H1 (cell line): ENCODE measurements at regions not wholly inside any gene's neighbourhood (a gene's known extent, or its start where the extent isn't known, plus 50 kb on each side); places are given as distances from the start of the nearest gene placed in this dataset.

Experiments
- BRCA1 ChIP-seq: IDR thresholded peaks from 2 replicates; pipeline ENCODE4 v1.6.1; 2012; ENCODE audit warnings: low read depth, low read length, improper control_type of control experiment
- CTCF ChIP-seq, 3 experiments: IDR thresholded peaks; 1 replicate in 2 of 3; 2 replicates in 1 of 3; pipeline versions ENCODE4 v1.5.1 to v1.6.1; 2011; ENCODE audit warnings: low read length in 3 of 3, mild to moderate bottlenecking in 3 of 3, inconsistent platforms in 2 of 3, low read depth in 1 of 3, moderate library complexity in 1 of 3; ENCODE audit not compliant: insufficient read depth in 1 of 3; ENCODE audit errors: control extremely low read depth in 1 of 3
- EGR1 ChIP-seq: IDR thresholded peaks from 2 replicates; pipeline ENCODE4 v1.6.1; 2011; ENCODE audit warnings: low read depth, low read length, borderline replicate concordance
- EP300 ChIP-seq, 2 experiments: IDR thresholded peaks; 1 replicate in 1 of 2; 2 replicates in 1 of 2; pipeline ENCODE4 v1.6.1; 2011 to 2012; ENCODE audit warnings: low read depth in 2 of 2, low read length in 2 of 2, mild to moderate bottlenecking in 2 of 2, borderline replicate concordance in 1 of 2, inconsistent platforms in 1 of 2, moderate library complexity in 1 of 2
- EZH2 ChIP-seq: fragments of 200-600 bp; sonication (generic); IDR thresholded peaks from 2 replicates; pipeline ENCODE4 v1.7.1; 2012; ENCODE audit warnings: low read depth, mild to moderate bottlenecking, moderate library complexity, low read length, inconsistent platforms; ENCODE audit not compliant: severe bottlenecking
- GABPA ChIP-seq: IDR thresholded peaks from 2 replicates; pipeline ENCODE4 v1.6.1; 2011; ENCODE audit warnings: mild to moderate bottlenecking, low read length, moderate library complexity, borderline replicate concordance; ENCODE audit not compliant: insufficient read depth
- GTF2F1 ChIP-seq: IDR thresholded peaks from 2 replicates; pipeline ENCODE4 v1.6.1; 2012; ENCODE audit warnings: low read depth, low read length, improper control_type of control experiment, borderline replicate concordance
- HDAC6 ChIP-seq: IDR thresholded peaks from one replicate; pipeline ENCODE4 v1.7.1; 2012; ENCODE audit warnings: low read depth, mild to moderate bottlenecking, inconsistent platforms, low read length, moderate library complexity
- JUND ChIP-seq: IDR thresholded peaks from 2 replicates; pipeline ENCODE4 v1.6.1; 2011; ENCODE audit warnings: mild to moderate bottlenecking, improper control_type of control experiment, low read length
- MAX ChIP-seq: IDR thresholded peaks from 2 replicates; pipeline ENCODE4 v1.6.1; 2012; ENCODE audit warnings: inconsistent platforms
- POLR2A ChIP-seq, 2 experiments: IDR thresholded peaks; 1 replicate in 1 of 2; 2 replicates in 1 of 2; pipeline ENCODE4 v1.6.1; 2011; ENCODE audit warnings: low read depth in 2 of 2, low read length in 2 of 2, mild to moderate bottlenecking in 2 of 2; ENCODE audit errors: control extremely low read depth in 1 of 2
- RAD21 ChIP-seq, 2 experiments: IDR thresholded peaks in 1 of 2; conservative IDR thresholded peaks in 1 of 2; 2 replicates each; pipeline ENCODE4 v1.6.1; 2011; ENCODE audit warnings: low read depth in 2 of 2, low read length in 2 of 2, improper control_type of control experiment in 1 of 2, inconsistent platforms in 1 of 2, mild to moderate bottlenecking in 1 of 2, moderate library complexity in 1 of 2
- SIN3A ChIP-seq, 2 experiments: IDR thresholded peaks in 1 of 2; conservative IDR thresholded peaks in 1 of 2; 2 replicates each; pipeline ENCODE4 v1.6.1; 2011 to 2012; ENCODE audit warnings: low read length in 2 of 2, improper control_type of control experiment in 1 of 2, low read depth in 1 of 2, mild to moderate bottlenecking in 1 of 2
- USF2 ChIP-seq: IDR thresholded peaks from 2 replicates; pipeline ENCODE4 v1.6.1; 2011; ENCODE audit warnings: low read length, improper control_type of control experiment

- TF ChIP-seq BRCA1: no peak
- no peak for TF ChIP-seq CTCF (IDR thresholded peaks at IDR 0.05; ENCODE audit: control extremely low read depth in 1 of 3, insufficient read depth in 1 of 3, low read depth in 1 of 3, low read length in 3 of 3)
- TF ChIP-seq GABPA: no peak
- no peak for TF ChIP-seq GTF2F1
- TF ChIP-seq USF2: no peak
- TF ChIP-seq JUND: no peak
- no peak for TF ChIP-seq MAX
- no peak for TF ChIP-seq EZH2
- TF ChIP-seq POLR2A (IDR thresholded peaks at IDR 0.05; ENCODE audit: control extremely low read depth in 1 of 2, low read depth in 2 of 2, low read length in 2 of 2): no peak
- no peak for TF ChIP-seq EGR1
- no peak for TF ChIP-seq EP300 (IDR thresholded peaks at IDR 0.05; ENCODE audit: borderline replicate concordance in 1 of 2, low read depth in 2 of 2, low read length in 2 of 2)
- TF ChIP-seq SIN3A (conservative IDR thresholded peaks at IDR 0.05 in 1 of 2, IDR thresholded peaks at IDR 0.05 in 1 of 2; ENCODE audit: low read depth in 1 of 2, low read length in 2 of 2): no peak
- no peak for TF ChIP-seq HDAC6
- TF ChIP-seq RAD21 (IDR thresholded peaks at IDR 0.05 in 1 of 2, conservative IDR thresholded peaks at IDR 0.05 in 1 of 2; ENCODE audit: low read depth in 2 of 2, low read length in 2 of 2): no peak
Measured at GRCh38 chr13:107208889-107209288, 641.0 kb upstream of the ARGLU1 start.
